ENCODE measurements at regions not wholly inside any gene's neighbourhood (a gene's known extent, or its start where the extent isn't known, plus 50 kb on each side); places are given as distances from the start of the nearest gene placed in this dataset.

GRCh38 chr3:64995857-64996551 lies 308.2 kb upstream of the ADAMTS9 start:
- no peak for DNase-seq (ENCODE audit: low spot score)

- no peak for DNase-seq (ENCODE audit: low spot score)
Measured at GRCh38 chr3:64993781-64994180, 306.0 kb upstream of the ADAMTS9 start.

- no peak for DNase-seq (ENCODE audit: low spot score)
Measured at GRCh38 chr3:64992530-64993285, 304.9 kb upstream of the ADAMTS9 start.

GRCh38 chr3:64988188-64988587 lies 300.4 kb upstream of the ADAMTS9 start:
- no peak for DNase-seq (ENCODE audit: low spot score)

- no peak for DNase-seq (ENCODE audit: low spot score)
Measured at GRCh38 chr3:64987726-64988125, 299.9 kb upstream of the ADAMTS9 start.

GRCh38 chr3:64985072-64985471 lies 297.3 kb upstream of the ADAMTS9 start:
- no peak for DNase-seq (ENCODE audit: low spot score)

GRCh38 chr3:64983583-64984359 lies 296.0 kb upstream of the ADAMTS9 start:
- no peak for DNase-seq (ENCODE audit: low spot score)

GRCh38 chr3:64977308-64978100 lies 289.7 kb upstream of the ADAMTS9 start:
- DNase-seq (ENCODE audit: low spot score): no peak

- no peak for DNase-seq (ENCODE audit: low spot score)
Measured at GRCh38 chr3:64976456-64976855, 288.7 kb upstream of the ADAMTS9 start.

- no peak for DNase-seq (ENCODE audit: low spot score)
Measured at GRCh38 chr3:64975147-64975546, 287.3 kb upstream of the ADAMTS9 start.

GRCh38 chr3:64974401-64974800 lies 286.6 kb upstream of the ADAMTS9 start:
- DNase-seq (ENCODE audit: low spot score): no peak

- no peak for DNase-seq (ENCODE audit: low spot score)
Measured at GRCh38 chr3:64972793-64973192, 285.0 kb upstream of the ADAMTS9 start.

GRCh38 chr3:64971602-64972001 lies 283.8 kb upstream of the ADAMTS9 start:
- DNase-seq (ENCODE audit: low spot score): no peak

GRCh38 chr3:64970634-64971033 lies 282.8 kb upstream of the ADAMTS9 start:
- DNase-seq (ENCODE audit: low spot score): no peak

- no peak for DNase-seq (ENCODE audit: low spot score)
Measured at GRCh38 chr3:64961301-64961700, 273.5 kb upstream of the ADAMTS9 start.

GRCh38 chr3:64958199-64958843 lies 270.5 kb upstream of the ADAMTS9 start:
- DNase-seq (ENCODE audit: low spot score): no peak

GRCh38 chr3:64957408-64958198 lies 269.8 kb upstream of the ADAMTS9 start:
- no peak for DNase-seq (ENCODE audit: low spot score)

- no peak for DNase-seq (ENCODE audit: low spot score)
Measured at GRCh38 chr3:64956711-64957325, 269.0 kb upstream of the ADAMTS9 start.

- no peak for DNase-seq (ENCODE audit: low spot score)
Measured at GRCh38 chr3:64954995-64955636, 267.3 kb upstream of the ADAMTS9 start.
